Caco-2 (cell line): ENCODE measurements at regions not wholly inside any gene's neighbourhood (a gene's known extent, or its start where the extent isn't known, plus 50 kb on each side); places are given as distances from the start of the nearest gene placed in this dataset.

Experiments used
- BruUV-seq: library from RNA; stranded (reverse); fragments of 400-500 nt; replicated peaks from 2 replicates; lab custom pipeline; 2021; lab: Mats Ljungman, UMichigan
- CTCF ChIA-PET: fragments of 300-600 bp; sonication (Branson Sonifier 250); formaldehyde crosslinking; loops from one replicate; lab custom pipeline; 2022; ENCODE audit warnings: antibody characterized with exemption; lab: Charles Lee
- POLR2A ChIA-PET: fragments of 300-600 bp; sonication (Branson Sonifier 250); formaldehyde crosslinking; loops from one replicate; lab custom pipeline; 2022; ENCODE audit warnings: antibody characterized with exemption; lab: Charles Lee
- DNase-seq, 2 experiments: peaks; one replicate each; pipeline versions ENCODE4 v3.0.0 to v3.0.0-alpha.2; 2020 to 2022
- H3K27me3 ChIP-seq: replicated peaks from 2 replicates; pipeline ENCODE4 v1.6.0; 2011; ENCODE audit warnings: low read length; ENCODE audit not compliant: control insufficient read depth, insufficient read depth
- H3K36me3 ChIP-seq: 2 replicates; pipeline ENCODE4 v1.5.1; 2011; ENCODE audit warnings: low read length; ENCODE audit not compliant: control insufficient read depth, insufficient read depth
- H3K4me1 ChIP-seq: fragments of 250-450 bp; sonication (Bioruptor Pico); 2 replicates; pipeline ENCODE4 v1.5.1; 2020; ENCODE audit warnings: mild to moderate bottlenecking
- H3K4me3 ChIP-seq: 2 replicates; pipeline ENCODE4 v1.5.1; 2011; ENCODE audit warnings: low read depth, mild to moderate bottlenecking, control low read depth, low read length
- H3K9me3 ChIP-seq: fragments of 250-450 bp; sonication (Bioruptor Pico); 2 replicates; pipeline ENCODE4 v1.5.1; 2020; ENCODE audit warnings: mild to moderate bottlenecking, moderate library complexity
- H3K27ac Mint-ChIP-seq: one replicate; pipeline ENCODE4 v1.8.0; 2022; ENCODE audit warnings: mixed read lengths; ENCODE audit not compliant: unreplicated experiment
- H3K27me3 Mint-ChIP-seq: one replicate; pipeline ENCODE4 v1.8.0; 2022; ENCODE audit warnings: mixed read lengths; ENCODE audit not compliant: insufficient read depth, unreplicated experiment
- H3K36me3 Mint-ChIP-seq: one replicate; pipeline ENCODE4 v1.8.0; 2022; ENCODE audit warnings: mild to moderate bottlenecking, mixed read lengths; ENCODE audit not compliant: insufficient read depth, unreplicated experiment
- H3K4me1 Mint-ChIP-seq: one replicate; pipeline ENCODE4 v1.8.0; 2022; ENCODE audit warnings: low read depth, mixed read lengths; ENCODE audit not compliant: unreplicated experiment
- H3K4me3 Mint-ChIP-seq: one replicate; pipeline ENCODE4 v1.8.0; 2022; ENCODE audit warnings: mild to moderate bottlenecking, moderate library complexity, mixed read lengths; ENCODE audit not compliant: unreplicated experiment
- H3K9me3 Mint-ChIP-seq: one replicate; pipeline ENCODE4 v1.8.0; 2022; ENCODE audit warnings: mixed read lengths; ENCODE audit not compliant: unreplicated experiment
- intact Hi-C: fragments of 100-400 bp; cut with micrococcal nuclease; formaldehyde crosslinking; loops from one replicate; pipeline ENCODE4 v1.10.0; 2022; ENCODE audit not compliant: unreplicated experiment
- TF ChIP-seq, protein P1 (sequence below), 2 experiments: fragments of 200-600 bp in 1 of 2; IDR thresholded peaks; 1 replicate in 1 of 2; 2 replicates in 1 of 2; pipeline versions ENCODE4 v1.5.1 to v1.8.0; 2011 to 2022; ENCODE audit warnings: antibody characterized with exemption in 1 of 2, control low read depth in 1 of 2, inconsistent platforms in 1 of 2, low read depth in 1 of 2, low read length in 1 of 2, mild to moderate bottlenecking in 1 of 2, moderate library complexity in 1 of 2; ENCODE audit not compliant: insufficient read depth in 1 of 2, severe bottlenecking in 1 of 2, unreplicated experiment in 1 of 2

DNA sequence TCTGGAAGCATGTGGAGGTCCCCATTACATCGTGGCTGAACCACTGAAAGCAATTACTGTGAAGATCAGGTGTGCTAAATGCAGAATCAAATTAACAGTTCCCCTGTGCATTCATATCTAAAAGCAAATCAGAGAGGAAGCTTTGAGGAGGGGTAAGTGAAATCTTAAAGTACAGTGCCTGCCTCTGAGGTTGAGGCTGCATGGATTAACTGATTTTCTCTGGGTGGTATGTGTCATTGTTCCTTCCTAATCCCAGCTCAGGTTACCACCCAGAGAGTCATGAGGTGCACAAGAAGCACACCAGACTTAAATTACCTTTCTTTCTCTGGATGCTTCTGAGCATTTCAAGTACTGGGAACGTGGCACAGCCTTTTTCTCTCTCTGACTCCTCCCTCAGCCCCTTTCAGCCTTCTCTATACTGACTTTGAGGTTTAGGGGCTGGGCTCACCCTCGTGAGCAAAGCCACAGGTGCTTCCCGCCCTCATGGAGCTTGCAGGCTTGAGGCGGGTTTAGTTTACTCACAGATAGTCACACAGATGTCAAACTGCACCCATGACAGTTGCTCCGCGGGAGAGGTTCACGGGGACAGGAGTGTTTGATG is 237.6 kb upstream of the CRY1 start:
- H3K4me1 ChIP-seq = no peaks in the 10 kb centered on the region
- H3K36me3 ChIP-seq = no peaks in the 10 kb centered on the region
- intact Hi-C loops = no loop called here
- no peaks in the 10 kb centered on the region for H3K36me3 Mint-ChIP-seq
- no peak overlapping the region for H3K4me3 Mint-ChIP-seq
- ChIA-PET CTCF (no interaction called here), POLR2A (interaction anchor here (0.6 kb wide), 1 partner anchor 237 kb away, joined by 3 read pairs; the partner anchor contains the start of gene CRY1)
- peaks cover 18% of the 10 kb centered on the region for H3K27me3 Mint-ChIP-seq
- DNase-seq = no peak
- no peaks in the 10 kb centered on the region for H3K9me3 Mint-ChIP-seq
- H3K4me1 Mint-ChIP-seq = no peaks in the 10 kb centered on the region
- no TSS peak for BruUV-seq
- no peak overlapping the region for H3K4me3 ChIP-seq
- no peaks in the 10 kb centered on the region for H3K27me3 ChIP-seq
- H3K9me3 ChIP-seq = no peaks in the 10 kb centered on the region
- TF ChIP-seq, protein P1, sequence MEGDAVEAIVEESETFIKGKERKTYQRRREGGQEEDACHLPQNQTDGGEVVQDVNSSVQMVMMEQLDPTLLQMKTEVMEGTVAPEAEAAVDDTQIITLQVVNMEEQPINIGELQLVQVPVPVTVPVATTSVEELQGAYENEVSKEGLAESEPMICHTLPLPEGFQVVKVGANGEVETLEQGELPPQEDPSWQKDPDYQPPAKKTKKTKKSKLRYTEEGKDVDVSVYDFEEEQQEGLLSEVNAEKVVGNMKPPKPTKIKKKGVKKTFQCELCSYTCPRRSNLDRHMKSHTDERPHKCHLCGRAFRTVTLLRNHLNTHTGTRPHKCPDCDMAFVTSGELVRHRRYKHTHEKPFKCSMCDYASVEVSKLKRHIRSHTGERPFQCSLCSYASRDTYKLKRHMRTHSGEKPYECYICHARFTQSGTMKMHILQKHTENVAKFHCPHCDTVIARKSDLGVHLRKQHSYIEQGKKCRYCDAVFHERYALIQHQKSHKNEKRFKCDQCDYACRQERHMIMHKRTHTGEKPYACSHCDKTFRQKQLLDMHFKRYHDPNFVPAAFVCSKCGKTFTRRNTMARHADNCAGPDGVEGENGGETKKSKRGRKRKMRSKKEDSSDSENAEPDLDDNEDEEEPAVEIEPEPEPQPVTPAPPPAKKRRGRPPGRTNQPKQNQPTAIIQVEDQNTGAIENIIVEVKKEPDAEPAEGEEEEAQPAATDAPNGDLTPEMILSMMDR (IDR thresholded peaks at IDR 0.05; ENCODE audit: insufficient read depth in 1 of 2, low read depth in 1 of 2, low read length in 1 of 2, severe bottlenecking in 1 of 2, unreplicated experiment in 1 of 2) = no peak
- no peak overlapping the region for H3K27ac Mint-ChIP-seq

DNA sequence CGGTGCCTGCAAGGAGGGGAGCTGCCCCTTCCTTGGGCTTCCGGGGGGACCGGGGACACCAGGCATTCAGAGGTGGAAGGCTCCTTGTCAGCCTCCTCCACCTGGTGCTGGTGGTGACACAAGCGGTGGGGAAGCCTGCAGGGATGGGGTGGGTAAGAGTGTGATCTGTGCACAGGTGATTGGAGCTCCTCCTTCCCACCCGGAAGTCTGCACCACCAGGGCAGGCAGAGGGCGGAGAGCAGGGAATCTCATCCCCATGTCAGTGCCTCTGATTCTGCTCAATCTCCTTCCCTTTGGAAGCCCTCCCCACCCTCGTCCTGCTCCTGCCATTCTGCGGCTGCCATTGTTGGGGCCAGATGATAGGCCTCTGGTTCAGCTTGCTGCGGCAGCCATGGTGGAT is 238.1 kb upstream of the CRY1 start:
- ChIA-PET CTCF (no interaction called here), POLR2A (interaction anchor here (0.6 kb wide), 1 partner anchor 238 kb away, joined by 3 read pairs; the partner anchor contains the start of gene CRY1)
- Mint-ChIP-seq H3K9me3 (no peaks in the 10 kb centered on the region), H3K36me3 (no peaks in the 10 kb centered on the region), H3K27me3 (peaks cover 18% of the 10 kb centered on the region), H3K27ac (no peak overlapping the region), H3K4me3 (no peak overlapping the region), H3K4me1 (no peaks in the 10 kb centered on the region)
- Histone ChIP-seq H3K27me3 (no peaks in the 10 kb centered on the region), H3K9me3 (no peaks in the 10 kb centered on the region), H3K36me3 (no peaks in the 10 kb centered on the region), H3K4me3 (no peak overlapping the region), H3K4me1 (no peaks in the 10 kb centered on the region)
- BruUV-seq = no TSS peak
- TF ChIP-seq, protein P1 (IDR thresholded peaks at IDR 0.05; ENCODE audit: insufficient read depth in 1 of 2, low read depth in 1 of 2, low read length in 1 of 2, severe bottlenecking in 1 of 2, unreplicated experiment in 1 of 2) = no peak
- intact Hi-C loops = no loop called here
- DNase-seq = no peak

DNA sequence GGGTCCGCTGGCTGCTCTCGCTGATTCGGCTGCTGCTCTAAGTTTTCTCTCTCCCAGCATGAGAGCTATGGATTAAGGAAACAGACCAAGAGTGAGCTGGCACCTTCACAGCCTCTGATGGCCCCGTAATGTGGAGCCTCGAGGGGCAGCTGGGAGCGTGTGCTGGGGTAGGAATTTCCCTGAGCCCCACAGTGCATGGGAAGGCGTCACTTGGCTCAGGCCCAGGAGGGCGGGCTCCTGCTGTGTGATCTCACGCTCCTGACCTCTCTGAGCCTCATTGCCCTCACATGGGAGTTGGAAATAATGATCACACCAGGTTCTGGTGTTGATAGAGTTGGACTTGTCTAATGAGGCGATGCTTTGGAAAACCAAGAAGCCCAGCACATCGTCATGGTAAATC is 238.6 kb upstream of the CRY1 start:
- TF ChIP-seq, protein P1 (IDR thresholded peaks at IDR 0.05; ENCODE audit: insufficient read depth in 1 of 2, low read depth in 1 of 2, low read length in 1 of 2, severe bottlenecking in 1 of 2, unreplicated experiment in 1 of 2) = no peak
- H3K4me1 ChIP-seq = no peaks in the 10 kb centered on the region
- DNase-seq = no peak
- H3K36me3 ChIP-seq = no peaks in the 10 kb centered on the region
- peaks cover 18% of the 10 kb centered on the region for H3K27me3 Mint-ChIP-seq
- H3K4me3 ChIP-seq = no peak overlapping the region
- no peaks in the 10 kb centered on the region for H3K36me3 Mint-ChIP-seq
- no TSS peak for BruUV-seq
- ChIA-PET CTCF (no interaction called here), POLR2A (no interaction called here)
- H3K4me3 Mint-ChIP-seq = no peak overlapping the region
- H3K27ac Mint-ChIP-seq = no peak overlapping the region
- no peaks in the 10 kb centered on the region for H3K9me3 Mint-ChIP-seq
- no peaks in the 10 kb centered on the region for H3K9me3 ChIP-seq
- no peaks in the 10 kb centered on the region for H3K27me3 ChIP-seq
- no peaks in the 10 kb centered on the region for H3K4me1 Mint-ChIP-seq
- intact Hi-C loops = no loop called here
